GM23248 (cell line): ENCODE measurements at regions not wholly inside any gene's neighbourhood (a gene's known extent, or its start where the extent isn't known, plus 50 kb on each side); places are given as distances from the start of the nearest gene placed in this dataset.

Experiments used
- EZH2 ChIP-seq: fragments of 200-600 bp; sonication (generic); IDR thresholded peaks from 2 replicates; pipeline ENCODE4 v1.6.1; 2018; ENCODE audit warnings: antibody characterized with exemption, mild to moderate bottlenecking; ENCODE audit not compliant: insufficient read depth, poor library complexity, severe bottlenecking
- EZH2phosphoT487 ChIP-seq: fragments of 200-600 bp; sonication (generic); IDR thresholded peaks from 2 replicates; pipeline ENCODE4 v1.6.1; 2018; ENCODE audit warnings: antibody characterized with exemption, moderate library complexity, mild to moderate bottlenecking, low read depth; ENCODE audit not compliant: insufficient read depth

- TF ChIP-seq EZH2 = no peak
- no peak for TF ChIP-seq EZH2phosphoT487
Observed at GRCh38 chr17:65455972-65456343, 105.5 kb downstream of the AXIN2 start.
